GM12873 (cell line): ENCODE measurements at regions not wholly inside any gene's neighbourhood (a gene's known extent, or its start where the extent isn't known, plus 50 kb on each side); places are given as distances from the start of the nearest gene placed in this dataset.

Experiments used
- TF ChIP-seq, protein P1 (sequence below): IDR thresholded peaks from 2 replicates; pipeline ENCODE4 v1.5.1; 2012; ENCODE audit warnings: low read depth, mild to moderate bottlenecking, moderate library complexity, low read length, control low read depth; ENCODE audit not compliant: insufficient read depth; ENCODE audit errors: missing control alignments

DNA sequence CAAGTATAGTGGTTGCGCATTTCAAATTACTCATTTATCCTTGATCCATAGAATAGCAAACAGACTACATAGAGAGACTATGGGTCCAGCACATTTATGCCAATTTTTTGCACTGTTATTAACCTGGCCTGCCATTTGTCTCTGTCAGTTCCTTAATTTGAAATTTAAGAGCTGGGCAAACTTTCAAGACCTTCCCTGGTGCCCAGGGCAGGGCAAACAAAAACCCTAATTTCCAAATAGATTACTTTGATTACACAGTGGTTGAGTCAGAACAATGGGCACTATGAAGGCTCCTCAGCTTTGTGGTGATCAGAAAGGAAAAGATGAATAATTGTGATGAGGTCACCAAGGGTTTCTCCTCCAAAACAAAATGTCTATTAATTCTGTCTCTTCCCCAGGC, 80.6 kb downstream of the TNFSF18 start:
- TF ChIP-seq, protein P1, sequence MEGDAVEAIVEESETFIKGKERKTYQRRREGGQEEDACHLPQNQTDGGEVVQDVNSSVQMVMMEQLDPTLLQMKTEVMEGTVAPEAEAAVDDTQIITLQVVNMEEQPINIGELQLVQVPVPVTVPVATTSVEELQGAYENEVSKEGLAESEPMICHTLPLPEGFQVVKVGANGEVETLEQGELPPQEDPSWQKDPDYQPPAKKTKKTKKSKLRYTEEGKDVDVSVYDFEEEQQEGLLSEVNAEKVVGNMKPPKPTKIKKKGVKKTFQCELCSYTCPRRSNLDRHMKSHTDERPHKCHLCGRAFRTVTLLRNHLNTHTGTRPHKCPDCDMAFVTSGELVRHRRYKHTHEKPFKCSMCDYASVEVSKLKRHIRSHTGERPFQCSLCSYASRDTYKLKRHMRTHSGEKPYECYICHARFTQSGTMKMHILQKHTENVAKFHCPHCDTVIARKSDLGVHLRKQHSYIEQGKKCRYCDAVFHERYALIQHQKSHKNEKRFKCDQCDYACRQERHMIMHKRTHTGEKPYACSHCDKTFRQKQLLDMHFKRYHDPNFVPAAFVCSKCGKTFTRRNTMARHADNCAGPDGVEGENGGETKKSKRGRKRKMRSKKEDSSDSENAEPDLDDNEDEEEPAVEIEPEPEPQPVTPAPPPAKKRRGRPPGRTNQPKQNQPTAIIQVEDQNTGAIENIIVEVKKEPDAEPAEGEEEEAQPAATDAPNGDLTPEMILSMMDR: no peak

DNA sequence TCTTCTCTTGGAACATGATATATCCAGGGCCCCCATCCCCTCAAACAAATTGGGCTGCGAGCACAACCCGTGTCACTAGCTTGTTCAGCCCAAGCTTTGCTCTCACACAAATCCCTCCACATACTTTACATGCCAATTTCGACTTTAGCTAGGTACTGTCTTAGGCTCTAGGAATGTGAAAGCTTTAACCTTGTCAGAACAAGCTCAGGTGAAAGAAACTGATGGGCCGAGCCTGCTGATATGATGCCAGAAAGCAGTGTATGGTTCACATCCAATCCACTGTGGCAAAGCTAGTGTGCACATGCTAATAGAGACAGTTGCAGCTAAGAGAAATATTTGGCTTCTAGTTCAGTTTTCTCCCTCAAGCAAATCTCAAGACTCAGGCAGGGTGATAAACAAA, 79.5 kb downstream of the TNFSF18 start:
- TF ChIP-seq, protein P1: no peak

DNA sequence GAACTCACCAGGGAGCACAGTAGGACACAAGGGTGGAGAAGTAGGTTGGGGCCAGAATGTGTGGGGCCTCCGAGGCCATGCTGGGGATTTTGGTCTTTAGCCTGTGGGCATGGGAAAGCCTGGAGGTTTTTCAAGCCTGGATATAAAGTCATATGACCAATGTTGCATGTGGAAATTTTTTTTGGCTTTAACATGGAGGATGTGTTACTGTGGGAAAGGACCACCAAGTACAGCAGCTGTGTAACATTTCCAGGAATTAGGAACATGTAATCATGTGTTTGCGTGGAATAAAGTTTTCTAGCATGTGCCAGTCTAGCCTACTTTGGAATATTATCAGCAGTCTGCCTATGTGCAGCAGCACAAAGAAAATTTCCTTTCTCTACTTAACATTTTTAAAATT, 78.5 kb downstream of the TNFSF18 start:
- TF ChIP-seq, protein P1: no peak

DNA sequence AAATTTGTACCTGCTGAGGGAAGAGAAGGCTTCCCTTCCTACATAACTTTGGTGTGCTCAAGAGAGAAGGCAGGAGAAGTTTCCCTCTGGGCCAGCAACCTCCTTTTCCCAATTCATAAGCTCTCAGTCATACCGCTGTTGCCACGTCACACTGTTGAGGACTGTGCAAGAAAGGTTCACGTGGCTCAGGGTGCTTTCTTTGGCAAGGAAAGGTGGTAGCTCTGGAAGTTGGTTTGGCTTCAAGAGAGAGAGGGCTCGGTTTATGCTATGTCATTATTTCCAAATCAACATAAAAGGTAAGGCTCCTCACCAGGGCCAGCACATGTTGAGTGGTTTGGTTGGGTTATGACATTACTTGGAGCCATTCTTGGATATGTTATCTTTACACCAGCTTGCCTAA, 77.3 kb downstream of the TNFSF18 start:
- TF ChIP-seq, protein P1: no peak

DNA sequence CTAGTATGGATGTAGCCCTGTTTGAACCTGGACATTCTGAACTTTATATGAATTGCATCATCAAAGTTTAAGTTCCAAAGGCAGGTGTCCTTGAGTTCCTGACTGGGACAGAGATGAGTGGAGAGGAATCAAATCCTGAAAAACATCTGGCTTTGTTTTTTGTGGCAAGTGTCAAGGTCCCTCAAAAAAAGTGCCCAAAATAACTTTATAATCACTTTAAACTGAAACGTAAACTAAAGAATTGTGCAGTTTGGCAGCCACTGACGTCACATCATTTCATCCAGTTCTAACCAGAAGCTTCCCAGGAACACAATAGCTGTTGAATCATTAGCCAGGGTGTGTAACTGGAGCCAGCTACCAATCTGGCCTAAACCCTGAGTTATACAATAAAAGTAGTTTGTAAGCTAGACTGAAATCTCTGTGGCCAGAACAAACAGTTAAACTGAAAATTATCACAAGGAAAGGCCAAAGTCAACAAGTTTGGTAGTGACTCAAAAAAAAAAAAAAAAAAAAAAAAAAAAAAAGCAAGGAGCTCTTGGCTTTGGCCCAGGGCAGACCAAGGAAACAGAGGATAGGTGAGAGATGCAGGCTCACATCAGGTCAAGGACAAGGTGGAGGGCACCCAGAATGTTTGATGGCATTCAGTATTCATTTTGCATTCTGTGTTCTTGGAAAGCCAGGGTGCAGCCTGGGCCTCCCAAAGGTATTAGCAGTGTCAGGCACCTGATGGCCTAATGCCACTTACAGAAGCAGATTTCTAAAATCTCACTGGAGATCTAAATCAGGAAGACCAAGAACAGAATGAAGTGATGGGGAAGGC, 74.3 kb downstream of the TNFSF18 start:
- TF ChIP-seq, protein P1: no peak

DNA sequence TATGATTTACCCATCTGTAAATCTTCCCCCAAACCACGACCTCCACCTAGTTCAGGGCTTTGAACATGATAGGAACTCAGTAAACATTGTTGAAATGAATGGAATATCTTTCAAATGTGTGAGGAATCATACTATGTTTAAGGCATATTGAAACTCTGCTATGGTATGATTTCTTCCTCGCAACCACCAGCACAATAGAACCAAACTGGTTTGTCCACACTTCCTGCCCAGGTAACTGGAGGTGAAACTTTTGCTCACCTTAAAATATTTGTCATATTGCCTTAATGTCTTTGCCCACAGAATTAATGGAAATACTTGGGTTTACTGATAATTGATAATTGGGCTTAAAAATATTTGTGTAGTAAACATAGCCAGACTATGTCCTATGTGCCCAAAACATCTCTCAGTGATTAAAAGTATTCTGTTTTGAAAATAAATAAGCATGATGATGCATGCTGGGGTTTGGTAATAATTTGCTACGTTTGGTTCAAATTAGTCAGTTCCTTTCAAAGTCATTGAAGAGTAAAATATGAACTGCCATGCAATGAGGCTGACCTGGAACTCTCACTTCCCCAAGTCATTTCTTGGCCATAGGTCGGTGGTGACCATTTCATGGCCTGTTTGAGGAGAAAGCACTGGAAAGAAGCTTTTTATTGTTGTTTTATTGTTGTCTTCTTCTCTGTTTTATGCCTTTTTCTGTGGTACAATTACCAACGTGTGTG, 73.3 kb downstream of the TNFSF18 start:
- TF ChIP-seq, protein P1: no peak

DNA sequence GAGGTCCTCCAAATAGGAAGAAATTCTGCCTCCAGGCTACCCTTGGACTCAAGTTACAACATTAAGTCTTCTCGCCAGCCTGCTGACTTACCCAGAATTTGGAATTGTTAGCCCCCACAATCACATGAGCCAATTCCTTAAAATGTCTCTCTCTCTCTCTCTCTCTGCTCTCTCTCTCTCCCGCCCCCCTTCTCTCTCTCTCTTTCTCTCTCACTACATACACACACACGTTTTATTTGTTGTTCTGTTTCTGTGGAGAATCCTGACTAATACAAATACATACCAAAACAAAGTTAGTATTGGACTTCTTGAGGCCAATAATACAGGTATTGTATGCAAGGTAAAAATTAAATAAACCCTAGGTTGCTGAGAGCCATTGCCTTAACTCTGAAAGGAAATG, 72.1 kb downstream of the TNFSF18 start:
- TF ChIP-seq, protein P1: no peak
